Lower leg skin (tissue), 3 donors: ENCODE measurements at regions not wholly inside any gene's neighbourhood (a gene's known extent, or its start where the extent isn't known, plus 50 kb on each side); places are given as distances from the start of the nearest gene placed in this dataset.

Experiments
- POLR2A ChIP-seq, 2 donors: fragments of 450-650 bp; IDR thresholded peaks; one replicate each; pipeline ENCODE4 v1.6.1; 2016 to 2017; ENCODE audit warnings: antibody characterized with exemption in 2 of 2, mild to moderate bottlenecking in 1 of 2, moderate library complexity in 1 of 2
- TF ChIP-seq, protein P1 (sequence below), 3 donors: fragments of 450-650 bp; IDR thresholded peaks; one replicate each; pipeline ENCODE4 v1.5.1; 2016; ENCODE audit warnings: antibody characterized with exemption in 3 of 3, mild to moderate bottlenecking in 3 of 3, moderate library complexity in 2 of 3

DNA sequence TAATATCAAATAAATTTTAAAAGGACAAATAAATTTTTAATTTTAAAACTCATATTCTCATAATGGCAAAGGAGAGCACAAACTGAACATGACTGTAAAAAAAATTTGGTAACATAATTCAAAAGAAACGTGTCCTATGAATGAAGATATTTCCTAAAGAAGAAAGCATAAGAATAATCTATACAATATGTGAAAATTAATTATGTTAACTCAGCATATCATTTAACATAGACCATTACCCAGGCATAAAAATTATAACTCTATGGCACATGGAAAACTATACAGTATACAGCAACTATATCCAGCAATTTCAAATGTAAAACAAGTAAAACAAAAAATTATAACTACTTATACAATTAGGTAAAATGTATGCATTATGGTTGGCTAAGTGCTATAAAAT lies 288.1 kb downstream of the SUCLG1 start:
- TF ChIP-seq, protein P1, sequence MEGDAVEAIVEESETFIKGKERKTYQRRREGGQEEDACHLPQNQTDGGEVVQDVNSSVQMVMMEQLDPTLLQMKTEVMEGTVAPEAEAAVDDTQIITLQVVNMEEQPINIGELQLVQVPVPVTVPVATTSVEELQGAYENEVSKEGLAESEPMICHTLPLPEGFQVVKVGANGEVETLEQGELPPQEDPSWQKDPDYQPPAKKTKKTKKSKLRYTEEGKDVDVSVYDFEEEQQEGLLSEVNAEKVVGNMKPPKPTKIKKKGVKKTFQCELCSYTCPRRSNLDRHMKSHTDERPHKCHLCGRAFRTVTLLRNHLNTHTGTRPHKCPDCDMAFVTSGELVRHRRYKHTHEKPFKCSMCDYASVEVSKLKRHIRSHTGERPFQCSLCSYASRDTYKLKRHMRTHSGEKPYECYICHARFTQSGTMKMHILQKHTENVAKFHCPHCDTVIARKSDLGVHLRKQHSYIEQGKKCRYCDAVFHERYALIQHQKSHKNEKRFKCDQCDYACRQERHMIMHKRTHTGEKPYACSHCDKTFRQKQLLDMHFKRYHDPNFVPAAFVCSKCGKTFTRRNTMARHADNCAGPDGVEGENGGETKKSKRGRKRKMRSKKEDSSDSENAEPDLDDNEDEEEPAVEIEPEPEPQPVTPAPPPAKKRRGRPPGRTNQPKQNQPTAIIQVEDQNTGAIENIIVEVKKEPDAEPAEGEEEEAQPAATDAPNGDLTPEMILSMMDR (IDR thresholded peaks at IDR 0.05), result no peak
- TF ChIP-seq POLR2A (IDR thresholded peaks at IDR 0.05), result no peak
